ENCODE measurements at regions not wholly inside any gene's neighbourhood (a gene's known extent, or its start where the extent isn't known, plus 50 kb on each side); places are given as distances from the start of the nearest gene placed in this dataset.

GRCh38 chr18:76263046-76264005 lies 231.7 kb downstream of the ZNF516 start:
- H3K4me2 ChIP-seq (ENCODE audit: low read length) = no peak overlapping the region
- H3K9ac ChIP-seq (ENCODE audit: low read length) = no peak overlapping the region
- H2AFZ ChIP-seq (ENCODE audit: low read depth, low read length) = no peak overlapping the region
- H3K79me2 ChIP-seq (ENCODE audit: insufficient read depth, low read length) = no peaks in the 10 kb centered on the region
- no peaks in the 10 kb centered on the region for H3K27me3 ChIP-seq (ENCODE audit: insufficient read depth, low read length)
- H3K36me3 ChIP-seq (ENCODE audit: insufficient read depth, low read length) = no peaks in the 10 kb centered on the region
- H3K4me1 ChIP-seq (ENCODE audit: insufficient read depth, low read length) = no peaks in the 10 kb centered on the region
- no peaks in the 10 kb centered on the region for H3K9me3 Mint-ChIP-seq (ENCODE audit: unreplicated experiment)
- H3K27me3 Mint-ChIP-seq (ENCODE audit: low read depth, unreplicated experiment) = peaks cover 34% of the 10 kb centered on the region
- H3K27ac ChIP-seq (ENCODE audit: low read depth, low read length) = no peak overlapping the region
- no peak overlapping the region for H3K4me3 ChIP-seq (ENCODE audit: insufficient read depth, low read depth, low read length)
- H3K36me3 Mint-ChIP-seq (ENCODE audit: low read depth, unreplicated experiment) = no peaks in the 10 kb centered on the region
- no peak for DNase-seq (ENCODE audit: low read depth)
- TF ChIP-seq, protein P1, sequence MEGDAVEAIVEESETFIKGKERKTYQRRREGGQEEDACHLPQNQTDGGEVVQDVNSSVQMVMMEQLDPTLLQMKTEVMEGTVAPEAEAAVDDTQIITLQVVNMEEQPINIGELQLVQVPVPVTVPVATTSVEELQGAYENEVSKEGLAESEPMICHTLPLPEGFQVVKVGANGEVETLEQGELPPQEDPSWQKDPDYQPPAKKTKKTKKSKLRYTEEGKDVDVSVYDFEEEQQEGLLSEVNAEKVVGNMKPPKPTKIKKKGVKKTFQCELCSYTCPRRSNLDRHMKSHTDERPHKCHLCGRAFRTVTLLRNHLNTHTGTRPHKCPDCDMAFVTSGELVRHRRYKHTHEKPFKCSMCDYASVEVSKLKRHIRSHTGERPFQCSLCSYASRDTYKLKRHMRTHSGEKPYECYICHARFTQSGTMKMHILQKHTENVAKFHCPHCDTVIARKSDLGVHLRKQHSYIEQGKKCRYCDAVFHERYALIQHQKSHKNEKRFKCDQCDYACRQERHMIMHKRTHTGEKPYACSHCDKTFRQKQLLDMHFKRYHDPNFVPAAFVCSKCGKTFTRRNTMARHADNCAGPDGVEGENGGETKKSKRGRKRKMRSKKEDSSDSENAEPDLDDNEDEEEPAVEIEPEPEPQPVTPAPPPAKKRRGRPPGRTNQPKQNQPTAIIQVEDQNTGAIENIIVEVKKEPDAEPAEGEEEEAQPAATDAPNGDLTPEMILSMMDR (IDR thresholded peaks at IDR 0.05; ENCODE audit: insufficient read depth, low read depth, low read length) = no peak
- no peak for TF ChIP-seq EZH2 (IDR thresholded peaks at IDR 0.05; ENCODE audit: insufficient read depth, low read length)
- H3K4me1 Mint-ChIP-seq (ENCODE audit: low read depth, unreplicated experiment) = peaks cover 2% of the 10 kb centered on the region
- no peak overlapping the region for H3K4me3 Mint-ChIP-seq (ENCODE audit: unreplicated experiment)
- no peaks in the 10 kb centered on the region for H4K20me1 ChIP-seq (ENCODE audit: insufficient read depth, low read length)
- no peak for FAIRE-seq
- H3K9me3 ChIP-seq (ENCODE audit: insufficient read depth, low read depth, low read length) = no peaks in the 10 kb centered on the region
- no peak overlapping the region for H3K27ac Mint-ChIP-seq (ENCODE audit: unreplicated experiment)

- FAIRE-seq = no peak
- peaks cover 29% of the 10 kb centered on the region for H3K27me3 Mint-ChIP-seq (ENCODE audit: low read depth, unreplicated experiment)
- no peak for DNase-seq (ENCODE audit: low read depth)
- H3K36me3 Mint-ChIP-seq (ENCODE audit: low read depth, unreplicated experiment) = no peaks in the 10 kb centered on the region
- H3K36me3 ChIP-seq (ENCODE audit: insufficient read depth, low read length) = no peaks in the 10 kb centered on the region
- H3K9ac ChIP-seq (ENCODE audit: low read length) = no peak overlapping the region
- H3K9me3 ChIP-seq (ENCODE audit: insufficient read depth, low read depth, low read length) = no peaks in the 10 kb centered on the region
- H3K4me2 ChIP-seq (ENCODE audit: low read length) = peak overlapping the region; percentile 45
- H3K9me3 Mint-ChIP-seq (ENCODE audit: unreplicated experiment) = no peaks in the 10 kb centered on the region
- no peaks in the 10 kb centered on the region for H4K20me1 ChIP-seq (ENCODE audit: insufficient read depth, low read length)
- no peaks in the 10 kb centered on the region for H3K4me1 ChIP-seq (ENCODE audit: insufficient read depth, low read length)
- H3K27ac Mint-ChIP-seq (ENCODE audit: unreplicated experiment) = no peak overlapping the region
- H3K4me3 ChIP-seq (ENCODE audit: insufficient read depth, low read depth, low read length) = no peak overlapping the region
- peak overlapping the region; percentile 63 for H2AFZ ChIP-seq (ENCODE audit: low read depth, low read length)
- H3K4me1 Mint-ChIP-seq (ENCODE audit: low read depth, unreplicated experiment) = peaks cover 3% of the 10 kb centered on the region
- no peaks in the 10 kb centered on the region for H3K27me3 ChIP-seq (ENCODE audit: insufficient read depth, low read length)
- no peak overlapping the region for H3K4me3 Mint-ChIP-seq (ENCODE audit: unreplicated experiment)
- TF ChIP-seq, protein P1 (IDR thresholded peaks at IDR 0.05; ENCODE audit: insufficient read depth, low read depth, low read length) = no peak
- TF ChIP-seq EZH2 (IDR thresholded peaks at IDR 0.05; ENCODE audit: insufficient read depth, low read length) = no peak
- H3K27ac ChIP-seq (ENCODE audit: low read depth, low read length) = no peak overlapping the region
- no peaks in the 10 kb centered on the region for H3K79me2 ChIP-seq (ENCODE audit: insufficient read depth, low read length)
These were observed 234.0 kb downstream of the ZNF516 start for GRCh38 chr18:76260941-76261472.

Data from astrocyte (in vitro differentiated cells and primary cell).